ENCODE measurements at regions not wholly inside any gene's neighbourhood (a gene's known extent, or its start where the extent isn't known, plus 50 kb on each side); places are given as distances from the start of the nearest gene placed in this dataset.

DNA sequence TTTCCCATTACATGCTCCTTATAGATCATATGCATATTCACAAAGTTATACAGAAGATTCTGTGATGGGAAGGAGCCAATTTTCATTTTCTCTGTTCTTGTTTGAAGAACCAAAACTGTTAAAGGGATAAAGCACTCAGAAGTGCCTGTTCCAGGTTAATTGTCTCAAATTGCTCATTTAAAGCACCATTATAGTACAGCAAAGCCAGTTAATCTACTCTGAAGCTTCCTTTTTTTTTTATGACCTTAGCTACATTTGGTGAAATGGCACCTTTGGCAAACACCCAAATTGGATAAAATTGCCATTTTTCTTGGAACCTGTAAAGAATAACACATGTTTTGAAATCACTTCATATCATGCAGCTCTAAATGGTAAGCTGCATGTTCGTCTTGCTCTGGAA lies 1092.3 kb downstream of the BCL11A start:
- no peak overlapping the region for H2AFZ ChIP-seq
- H4K20me1 ChIP-seq (ENCODE audit: insufficient read depth): no peaks in the 10 kb centered on the region
- H3K79me2 ChIP-seq (ENCODE audit: low read depth): no peaks in the 10 kb centered on the region
- no peak for DNase-seq
- no peaks in the 10 kb centered on the region for H3K4me1 ChIP-seq (replicated peaks; ENCODE audit: insufficient read depth)
- H3K27ac ChIP-seq: no peak overlapping the region
- TF ChIP-seq EZH2 (IDR thresholded peaks at IDR 0.05; ENCODE audit: low read depth): no peak
- TF ChIP-seq, protein P1, sequence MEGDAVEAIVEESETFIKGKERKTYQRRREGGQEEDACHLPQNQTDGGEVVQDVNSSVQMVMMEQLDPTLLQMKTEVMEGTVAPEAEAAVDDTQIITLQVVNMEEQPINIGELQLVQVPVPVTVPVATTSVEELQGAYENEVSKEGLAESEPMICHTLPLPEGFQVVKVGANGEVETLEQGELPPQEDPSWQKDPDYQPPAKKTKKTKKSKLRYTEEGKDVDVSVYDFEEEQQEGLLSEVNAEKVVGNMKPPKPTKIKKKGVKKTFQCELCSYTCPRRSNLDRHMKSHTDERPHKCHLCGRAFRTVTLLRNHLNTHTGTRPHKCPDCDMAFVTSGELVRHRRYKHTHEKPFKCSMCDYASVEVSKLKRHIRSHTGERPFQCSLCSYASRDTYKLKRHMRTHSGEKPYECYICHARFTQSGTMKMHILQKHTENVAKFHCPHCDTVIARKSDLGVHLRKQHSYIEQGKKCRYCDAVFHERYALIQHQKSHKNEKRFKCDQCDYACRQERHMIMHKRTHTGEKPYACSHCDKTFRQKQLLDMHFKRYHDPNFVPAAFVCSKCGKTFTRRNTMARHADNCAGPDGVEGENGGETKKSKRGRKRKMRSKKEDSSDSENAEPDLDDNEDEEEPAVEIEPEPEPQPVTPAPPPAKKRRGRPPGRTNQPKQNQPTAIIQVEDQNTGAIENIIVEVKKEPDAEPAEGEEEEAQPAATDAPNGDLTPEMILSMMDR (conservative IDR thresholded peaks at IDR 0.05): no peak
- H3K36me3 ChIP-seq (ENCODE audit: low read depth): no peaks in the 10 kb centered on the region
- no peaks in the 10 kb centered on the region for H3K9me2 ChIP-seq (ENCODE audit: insufficient read depth)
- H3F3A ChIP-seq (ENCODE audit: insufficient read depth, low read depth): no peaks in the 10 kb centered on the region
- intact Hi-C loops (cut with micrococcal nuclease; ENCODE audit: unreplicated experiment): no loop called here
- no peaks in the 10 kb centered on the region for H3K9me3 ChIP-seq (ENCODE audit: insufficient read depth, low read depth)
- ChIA-PET POLR2A (ENCODE audit: unreplicated experiment) (no interaction called here), CTCF (no interaction called here)
- H3K4me2 ChIP-seq: no peak overlapping the region
- H3K4me3 ChIP-seq: no peak overlapping the region
- no peaks in the 10 kb centered on the region for H3K27me3 ChIP-seq (ENCODE audit: insufficient read depth, low read depth)
- no TSS peak for BruUV-seq (replicated peaks)

DNA sequence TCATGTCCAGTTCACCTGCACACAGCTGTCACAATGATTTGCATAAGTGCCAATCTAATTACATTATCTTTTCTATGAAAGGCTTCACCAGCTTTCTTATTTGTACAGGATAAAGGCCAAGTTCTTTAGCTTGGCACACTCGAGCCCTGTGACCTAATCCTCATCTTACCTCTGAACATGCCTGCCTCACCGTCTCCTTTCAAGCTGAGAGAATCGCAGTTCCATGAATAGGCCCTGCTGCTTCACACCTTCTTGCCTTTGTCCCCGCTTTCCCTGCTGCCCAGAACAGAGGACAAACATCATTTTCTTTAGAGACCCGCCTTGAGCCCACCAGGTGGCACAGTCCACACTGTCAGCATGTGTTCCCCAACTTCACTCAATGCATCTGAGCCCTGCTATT lies 1094.7 kb downstream of the BCL11A start:
- Histone ChIP-seq H3K27me3 (ENCODE audit: insufficient read depth, low read depth) (peaks cover 6% of the 10 kb centered on the region; the same call in 1 of the 2 replicates), H3K4me3 (no peak overlapping the region), H3K27ac (no peak overlapping the region), H2AFZ (no peak overlapping the region), H3K36me3 (ENCODE audit: low read depth) (no peaks in the 10 kb centered on the region), H4K20me1 (ENCODE audit: insufficient read depth) (no peaks in the 10 kb centered on the region), H3K9me2 (ENCODE audit: insufficient read depth) (no peaks in the 10 kb centered on the region), H3K79me2 (ENCODE audit: low read depth) (no peaks in the 10 kb centered on the region), H3K4me1 (replicated peaks; ENCODE audit: insufficient read depth) (no peaks in the 10 kb centered on the region), H3F3A (ENCODE audit: insufficient read depth, low read depth) (no peaks in the 10 kb centered on the region), H3K4me2 (no peak overlapping the region), H3K9me3 (ENCODE audit: insufficient read depth, low read depth) (no peaks in the 10 kb centered on the region)
- no peak for DNase-seq
- TF ChIP-seq, protein P1 (conservative IDR thresholded peaks at IDR 0.05): no peak
- no peak for TF ChIP-seq EZH2 (IDR thresholded peaks at IDR 0.05; ENCODE audit: low read depth)
- no TSS peak for BruUV-seq (replicated peaks)
- intact Hi-C loops (cut with micrococcal nuclease; ENCODE audit: unreplicated experiment): no loop called here
- CTCF ChIA-PET: no interaction called here
- POLR2A ChIA-PET (ENCODE audit: unreplicated experiment): no interaction called here

DNA sequence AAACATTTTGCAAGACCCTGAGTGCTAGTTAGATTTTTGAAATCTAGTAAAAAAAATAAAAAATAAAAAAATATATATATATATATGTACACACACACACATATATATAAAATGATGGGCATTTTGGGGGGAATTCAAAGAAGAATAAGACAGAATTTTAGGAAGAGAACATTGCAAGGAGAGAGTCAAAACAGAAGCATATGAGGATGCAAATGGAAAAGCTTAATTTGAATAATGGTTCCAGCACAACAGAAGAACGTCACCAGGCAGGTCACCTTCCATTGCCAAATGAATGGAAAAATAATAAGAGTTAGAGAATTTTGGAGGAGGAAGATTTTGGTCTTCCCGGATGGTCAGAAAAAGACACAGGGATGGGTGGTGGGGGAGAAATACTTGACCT lies 1097.2 kb downstream of the BCL11A start:
- Histone ChIP-seq H3K79me2 (ENCODE audit: low read depth) (no peaks in the 10 kb centered on the region), H3K36me3 (ENCODE audit: low read depth) (no peaks in the 10 kb centered on the region), H3K4me1 (replicated peaks; ENCODE audit: insufficient read depth) (no peaks in the 10 kb centered on the region), H3F3A (ENCODE audit: insufficient read depth, low read depth) (no peaks in the 10 kb centered on the region), H3K27me3 (ENCODE audit: insufficient read depth, low read depth) (peaks cover 19% of the 10 kb centered on the region; the same call in 1 of the 2 replicates), H4K20me1 (ENCODE audit: insufficient read depth) (no peaks in the 10 kb centered on the region), H3K27ac (no peak overlapping the region), H3K4me2 (no peak overlapping the region), H3K9me3 (ENCODE audit: insufficient read depth, low read depth) (no peaks in the 10 kb centered on the region), H2AFZ (no peak overlapping the region), H3K9me2 (ENCODE audit: insufficient read depth) (no peaks in the 10 kb centered on the region), H3K4me3 (no peak overlapping the region)
- intact Hi-C loops (cut with micrococcal nuclease; ENCODE audit: unreplicated experiment): no loop called here
- ChIA-PET POLR2A (ENCODE audit: unreplicated experiment) (no interaction called here), CTCF (no interaction called here)
- DNase-seq: no peak
- TF ChIP-seq, protein P1 (conservative IDR thresholded peaks at IDR 0.05): no peak
- TF ChIP-seq EZH2 (IDR thresholded peaks at IDR 0.05; ENCODE audit: low read depth): no peak
- no TSS peak for BruUV-seq (replicated peaks)

Data from PC-9 (cell line).